NB4 (cell line): ENCODE measurements at regions not wholly inside any gene's neighbourhood (a gene's known extent, or its start where the extent isn't known, plus 50 kb on each side); places are given as distances from the start of the nearest gene placed in this dataset.

Experiments used
- DNase-seq: peaks from one replicate; pipeline ENCODE4 v3.0.0; 2010; ENCODE audit warnings: low read depth
- H3K4me3 ChIP-seq: one replicate; pipeline ENCODE4 v1.5.1; 2011; ENCODE audit warnings: mild to moderate bottlenecking, low read depth, low read length, moderate library complexity
- CTCF ChIP-seq: IDR thresholded peaks from one replicate; pipeline ENCODE4 v1.5.1; 2012; ENCODE audit warnings: low read depth, low read length
- MYC ChIP-seq: IDR thresholded peaks from 2 replicates; pipeline ENCODE4 v1.6.1; 2011; ENCODE audit warnings: low read depth, low read length
- POLR2A ChIP-seq: IDR thresholded peaks from 2 replicates; pipeline ENCODE4 v1.6.1; 2011; ENCODE audit warnings: mild to moderate bottlenecking; ENCODE audit not compliant: insufficient read length; ENCODE audit errors: extremely low read depth
- TF ChIP-seq, protein P1 (sequence below): IDR thresholded peaks from 2 replicates; pipeline ENCODE4 v1.6.1; 2011; ENCODE audit warnings: low read depth, low read length

GRCh38 chr1:244210884-244211558, 159.9 kb downstream of the ZBTB18 start:
- no peak for DNase-seq
- H3K4me3 ChIP-seq, result no peak overlapping the region
- TF ChIP-seq CTCF (peak; percentile 39), MYC (no peak)

DNA sequence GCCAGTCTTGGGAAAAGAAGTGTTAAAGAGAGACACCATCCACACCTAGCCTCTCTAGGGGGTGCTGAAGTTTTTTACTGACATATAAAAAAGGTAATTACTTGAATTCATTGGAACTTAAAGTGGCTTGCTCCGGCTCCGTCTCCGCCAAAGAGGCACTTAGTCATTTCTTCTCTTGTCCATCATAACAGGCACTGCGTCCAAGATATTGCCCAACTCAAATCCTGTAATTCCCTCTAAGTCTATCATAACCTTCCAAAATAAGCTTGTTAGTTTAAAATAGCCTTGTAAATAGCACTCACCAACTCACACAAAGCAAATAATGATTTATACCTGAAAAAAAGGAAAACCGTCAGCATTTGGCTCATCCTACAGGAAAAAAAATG, 160.5 kb downstream of the ZBTB18 start:
- no peak overlapping the region for H3K4me3 ChIP-seq
- TF ChIP-seq, protein P1, sequence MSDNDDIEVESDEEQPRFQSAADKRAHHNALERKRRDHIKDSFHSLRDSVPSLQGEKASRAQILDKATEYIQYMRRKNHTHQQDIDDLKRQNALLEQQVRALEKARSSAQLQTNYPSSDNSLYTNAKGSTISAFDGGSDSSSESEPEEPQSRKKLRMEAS, result no peak
- TF ChIP-seq MYC, result no peak
- no peak for TF ChIP-seq POLR2A
- TF ChIP-seq CTCF, result no peak
- DNase-seq, result no peak

DNA sequence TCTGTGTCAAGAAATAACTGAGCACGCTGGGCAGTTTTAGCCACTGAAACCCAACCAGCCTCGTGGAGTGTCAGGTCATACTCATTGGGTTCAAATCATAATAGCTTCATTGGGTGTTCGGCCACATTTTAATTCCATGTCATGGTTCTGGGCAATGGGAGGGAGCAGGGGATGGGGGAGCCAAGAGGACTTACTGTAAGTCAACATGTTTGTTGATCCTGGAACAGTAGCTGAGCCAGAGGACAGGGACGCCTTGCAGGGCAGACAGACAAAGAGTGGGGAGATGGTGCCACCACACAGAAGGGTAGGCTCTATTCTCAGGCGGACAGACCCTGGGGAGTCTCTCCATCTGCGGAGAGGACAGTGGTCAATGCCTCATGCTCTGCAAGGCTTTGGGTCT, 161.1 kb downstream of the ZBTB18 start:
- TF ChIP-seq POLR2A, result no peak
- no peak for TF ChIP-seq MYC
- TF ChIP-seq, protein P1, result no peak
- no peak for TF ChIP-seq CTCF

DNA sequence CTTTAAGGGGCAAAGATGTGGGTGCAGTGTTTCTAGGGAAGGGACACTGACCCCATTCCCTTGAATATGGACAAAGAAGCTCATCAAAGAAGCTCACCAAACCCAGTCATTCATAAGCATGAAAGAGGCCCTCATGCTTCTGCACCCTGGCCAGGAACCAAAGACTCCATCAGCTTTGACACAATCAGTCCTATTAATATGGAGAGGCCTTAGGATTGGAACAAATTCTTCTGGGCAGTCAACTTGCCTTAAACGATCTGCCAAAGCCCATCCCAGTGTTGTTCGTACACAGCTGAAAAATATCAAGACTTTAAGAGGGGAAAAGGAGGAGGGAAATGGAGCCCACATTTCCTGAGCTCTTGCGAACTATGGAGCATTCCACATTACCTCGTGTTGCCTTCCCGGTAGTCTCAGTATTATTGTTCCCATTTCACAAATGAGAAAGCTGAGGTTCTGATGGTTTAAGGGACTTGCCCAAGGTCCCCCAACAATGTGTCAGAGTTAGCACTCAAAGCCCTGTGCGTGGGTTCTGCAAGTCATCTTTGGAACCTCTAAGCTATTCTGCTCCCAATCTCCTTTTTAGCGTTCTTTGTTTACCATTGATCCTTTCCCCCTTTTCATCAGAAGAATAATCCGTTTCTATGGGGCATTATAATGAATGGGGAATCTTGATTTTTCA, 161.9 kb downstream of the ZBTB18 start:
- TF ChIP-seq MYC, result no peak
- TF ChIP-seq, protein P1, result no peak
- no peak for TF ChIP-seq CTCF
- TF ChIP-seq POLR2A, result no peak
- H3K4me3 ChIP-seq, result no peak overlapping the region
- DNase-seq, result no peak

More for the DNA sequence above, 161.1 kb downstream of the ZBTB18 start:
- H3K4me3 ChIP-seq, result no peak overlapping the region
- DNase-seq, result no peak

GRCh38 chr1:244214009-244214967, 163.2 kb downstream of the ZBTB18 start:
- peak; percentile 49 for DNase-seq
- TF ChIP-seq MYC, result no peak
- TF ChIP-seq POLR2A, result no peak
- TF ChIP-seq CTCF, result no peak
- TF ChIP-seq, protein P1, result no peak
- no peak overlapping the region for H3K4me3 ChIP-seq
